OCI-LY7 (cell line): ENCODE measurements at regions not wholly inside any gene's neighbourhood (a gene's known extent, or its start where the extent isn't known, plus 50 kb on each side); places are given as distances from the start of the nearest gene placed in this dataset.

Experiments
- BruUV-seq: library from RNA; stranded (reverse); fragments of 400-500 nt; replicated peaks from 2 replicates; lab custom pipeline; 2021; lab: Mats Ljungman, UMichigan
- CTCF ChIA-PET: fragments of 300-600 bp; sonication (Branson Sonifier 250); formaldehyde crosslinking; loops from one replicate; lab custom pipeline; 2022; ENCODE audit warnings: antibody characterized with exemption; ENCODE audit not compliant: unreplicated experiment; lab: Charles Lee
- POLR2A ChIA-PET: fragments of 300-600 bp; sonication (Branson Sonifier 250); formaldehyde crosslinking; loops from one replicate; lab custom pipeline; 2022; ENCODE audit warnings: antibody characterized with exemption; lab: Charles Lee
- DNase-seq: peaks from one replicate; pipeline ENCODE4 v3.0.0-alpha.2; 2015; ENCODE audit warnings: low spot score
- H2AFZ ChIP-seq: fragments of 200-600 bp; sonication (generic), shearing (Covaris generic); 2 replicates; pipeline ENCODE4 v1.6.1; 2014; ENCODE audit warnings: mild to moderate bottlenecking, antibody characterized with exemption, low read length, moderate library complexity
- H3K27ac ChIP-seq: fragments of 200-600 bp; sonication (generic); 2 replicates; pipeline ENCODE4 v1.5.1; 2014; ENCODE audit warnings: mixed run types, low read depth, mild to moderate bottlenecking, moderate library complexity, low read length, inconsistent platforms; ENCODE audit not compliant: poor library complexity, severe bottlenecking
- H3K36me3 ChIP-seq: fragments of 200-600 bp; sonication (generic); 2 replicates; pipeline ENCODE4 v1.6.1; 2014; ENCODE audit warnings: mild to moderate bottlenecking, antibody characterized with exemption, low read length, moderate library complexity, mixed read lengths; ENCODE audit not compliant: insufficient read depth
- H3K4me1 ChIP-seq: fragments of 200-600 bp; sonication (generic); 2 replicates; pipeline ENCODE4 v1.5.1; 2014; ENCODE audit warnings: mild to moderate bottlenecking, low read length; ENCODE audit not compliant: insufficient read depth, poor library complexity, severe bottlenecking
- H3K4me2 ChIP-seq: fragments of 200-600 bp; sonication (generic); 2 replicates; pipeline ENCODE4 v1.6.1; 2014; ENCODE audit warnings: mild to moderate bottlenecking, low read length
- H3K4me3 ChIP-seq: fragments of 200-600 bp; sonication (generic); 2 replicates; pipeline ENCODE4 v1.5.1; 2014; ENCODE audit warnings: mild to moderate bottlenecking, low read depth, low read length; ENCODE audit not compliant: poor library complexity, severe bottlenecking
- H3K79me2 ChIP-seq: fragments of 200-600 bp; sonication (generic); 2 replicates; pipeline ENCODE4 v1.6.1; 2016; ENCODE audit warnings: low read depth, mild to moderate bottlenecking, low read length, moderate library complexity, mixed read lengths; ENCODE audit not compliant: insufficient read depth
- H3K9me2 ChIP-seq: fragments of 200-600 bp; sonication (generic); 2 replicates; pipeline ENCODE4 v1.6.1; 2016; ENCODE audit warnings: mild to moderate bottlenecking, low read length, mixed read lengths; ENCODE audit not compliant: insufficient read depth
- H3K9me3 ChIP-seq: fragments of 200-600 bp; sonication (generic); 2 replicates; pipeline ENCODE4 v1.6.1; 2014; ENCODE audit warnings: mild to moderate bottlenecking, mixed run types, low read length, mixed read lengths
- H4K20me1 ChIP-seq: fragments of 200-600 bp; sonication (generic); 2 replicates; pipeline ENCODE4 v1.6.1; 2014; ENCODE audit warnings: mild to moderate bottlenecking, antibody characterized with exemption, low read length, moderate library complexity, mixed read lengths; ENCODE audit not compliant: insufficient read depth
- CTCF ChIP-seq: fragments of 200-600 bp; sonication (generic); conservative IDR thresholded peaks from 2 replicates; pipeline ENCODE4 v1.5.1; 2014; ENCODE audit warnings: mild to moderate bottlenecking, antibody characterized with exemption, low read length, moderate library complexity, mixed read lengths
- EZH2phosphoT487 ChIP-seq: fragments of 200-600 bp; sonication (generic); IDR thresholded peaks from 2 replicates; pipeline ENCODE4 v1.6.1; 2018; ENCODE audit warnings: low read depth, borderline replicate concordance, mild to moderate bottlenecking, mixed run types, antibody characterized with exemption, low read length, moderate library complexity, mixed read lengths
- intact Hi-C: fragments of 100-400 bp; cut with micrococcal nuclease; formaldehyde crosslinking; loops from one replicate; pipeline ENCODE4 v1.10.0; 2022; ENCODE audit not compliant: unreplicated experiment

- H3K4me1 ChIP-seq, result no peaks in the 10 kb centered on the region
- H3K79me2 ChIP-seq, result no peaks in the 10 kb centered on the region
- no peaks in the 10 kb centered on the region for H4K20me1 ChIP-seq
- no TSS peak for BruUV-seq
- no peak for TF ChIP-seq CTCF
- no peak for TF ChIP-seq EZH2phosphoT487
- CTCF ChIA-PET, result no interaction called here
- no peak for DNase-seq
- intact Hi-C loops, result no loop called here
- H3K4me2 ChIP-seq, result no peak overlapping the region
- POLR2A ChIA-PET, result no interaction called here
- H3K36me3 ChIP-seq, result no peaks in the 10 kb centered on the region
- no peak overlapping the region for H2AFZ ChIP-seq
- H3K27ac ChIP-seq, result no peak overlapping the region
- H3K4me3 ChIP-seq, result no peak overlapping the region
- H3K9me2 ChIP-seq, result no peaks in the 10 kb centered on the region
- no peaks in the 10 kb centered on the region for H3K9me3 ChIP-seq
Measured at GRCh38 chr5:113789769-113790168, 276.3 kb downstream of the YTHDC2 start.

- Histone ChIP-seq H3K9me3 (no peaks in the 10 kb centered on the region), H4K20me1 (no peaks in the 10 kb centered on the region), H3K9me2 (no peaks in the 10 kb centered on the region), H2AFZ (no peak overlapping the region), H3K4me1 (no peaks in the 10 kb centered on the region), H3K4me3 (no peak overlapping the region), H3K27ac (no peak overlapping the region), H3K36me3 (no peaks in the 10 kb centered on the region), H3K4me2 (no peak overlapping the region), H3K79me2 (no peaks in the 10 kb centered on the region)
- no TSS peak for BruUV-seq
- TF ChIP-seq CTCF (no peak), EZH2phosphoT487 (no peak)
- CTCF ChIA-PET, result no interaction called here
- intact Hi-C loops, result no loop called here
- DNase-seq, result no peak
- POLR2A ChIA-PET, result no interaction called here
Measured at GRCh38 chr5:113792806-113793205, 279.3 kb downstream of the YTHDC2 start.

GRCh38 chr5:113794981-113795380 lies 281.5 kb downstream of the YTHDC2 start:
- intact Hi-C loops, result no loop called here
- Histone ChIP-seq H3K9me2 (no peaks in the 10 kb centered on the region), H3K36me3 (no peaks in the 10 kb centered on the region), H2AFZ (no peak overlapping the region), H4K20me1 (no peaks in the 10 kb centered on the region), H3K4me2 (no peak overlapping the region), H3K79me2 (no peaks in the 10 kb centered on the region), H3K4me3 (no peak overlapping the region), H3K27ac (no peak overlapping the region), H3K9me3 (no peaks in the 10 kb centered on the region), H3K4me1 (no peaks in the 10 kb centered on the region)
- no peak for DNase-seq
- CTCF ChIA-PET, result no interaction called here
- POLR2A ChIA-PET, result interaction anchor here (0.6 kb wide), 1 partner anchor 486 kb away, joined by 3 read pairs; no protein-coding TSS in a partner anchor
- no TSS peak for BruUV-seq
- TF ChIP-seq CTCF, result no peak
- TF ChIP-seq EZH2phosphoT487, result no peak
